ENCODE measurements at regions not wholly inside any gene's neighbourhood (a gene's known extent, or its start where the extent isn't known, plus 50 kb on each side); places are given as distances from the start of the nearest gene placed in this dataset.

- Histone ChIP-seq H3K36me3 (ENCODE audit: control insufficient read depth, insufficient read depth, low read length) (no peaks in the 10 kb centered on the region), H3K27me3 (ENCODE audit: control insufficient read depth, insufficient read depth, low read length) (no peaks in the 10 kb centered on the region), H3K4me3 (ENCODE audit: low read depth, low read length) (no peak overlapping the region)
- no peak for TF ChIP-seq CTCF (IDR thresholded peaks at IDR 0.05; ENCODE audit: insufficient read depth, low read length, poor library complexity, severe bottlenecking)
- DNase-seq (ENCODE audit: low read depth) = no peak
Observed at GRCh38 chr5:5711592-5711991, 289.1 kb downstream of the ICE1 start.

- TF ChIP-seq CTCF (IDR thresholded peaks at IDR 0.05; ENCODE audit: insufficient read depth, low read length, poor library complexity, severe bottlenecking) = no peak
- no peak overlapping the region for H3K4me3 ChIP-seq (ENCODE audit: low read depth, low read length)
Observed at GRCh38 chr5:5711112-5711511, 288.6 kb downstream of the ICE1 start.

GRCh38 chr5:5710471-5710870 is 288.0 kb downstream of the ICE1 start:
- Histone ChIP-seq H3K36me3 (ENCODE audit: control insufficient read depth, insufficient read depth, low read length) (no peaks in the 10 kb centered on the region), H3K4me3 (ENCODE audit: low read depth, low read length) (no peak overlapping the region), H3K27me3 (ENCODE audit: control insufficient read depth, insufficient read depth, low read length) (no peaks in the 10 kb centered on the region)
- TF ChIP-seq CTCF (IDR thresholded peaks at IDR 0.05; ENCODE audit: insufficient read depth, low read length, poor library complexity, severe bottlenecking) = no peak
- no peak for DNase-seq (ENCODE audit: low read depth)

More at GRCh38 chr5:5711112-5711511, 288.6 kb downstream of the ICE1 start:
- no peaks in the 10 kb centered on the region for H3K36me3 ChIP-seq (ENCODE audit: control insufficient read depth, insufficient read depth, low read length)
- no peaks in the 10 kb centered on the region for H3K27me3 ChIP-seq (ENCODE audit: control insufficient read depth, insufficient read depth, low read length)
- no peak for DNase-seq (ENCODE audit: low read depth)

- TF ChIP-seq CTCF (IDR thresholded peaks at IDR 0.05; ENCODE audit: insufficient read depth, low read length, poor library complexity, severe bottlenecking) = no peak
- Histone ChIP-seq H3K4me3 (ENCODE audit: low read depth, low read length) (no peak overlapping the region), H3K36me3 (ENCODE audit: control insufficient read depth, insufficient read depth, low read length) (no peaks in the 10 kb centered on the region), H3K27me3 (ENCODE audit: control insufficient read depth, insufficient read depth, low read length) (no peaks in the 10 kb centered on the region)
- DNase-seq (ENCODE audit: low read depth) = no peak
Observed at GRCh38 chr5:5708367-5708919, 286.0 kb downstream of the ICE1 start.

GRCh38 chr5:5705010-5705409 is 282.5 kb downstream of the ICE1 start:
- Histone ChIP-seq H3K27me3 (ENCODE audit: control insufficient read depth, insufficient read depth, low read length) (no peaks in the 10 kb centered on the region), H3K4me3 (ENCODE audit: low read depth, low read length) (no peak overlapping the region), H3K36me3 (ENCODE audit: control insufficient read depth, insufficient read depth, low read length) (no peaks in the 10 kb centered on the region)
- DNase-seq (ENCODE audit: low read depth) = no peak
- TF ChIP-seq CTCF (IDR thresholded peaks at IDR 0.05; ENCODE audit: insufficient read depth, low read length, poor library complexity, severe bottlenecking) = no peak

GRCh38 chr5:5704352-5704751 is 281.9 kb downstream of the ICE1 start:
- Histone ChIP-seq H3K4me3 (ENCODE audit: low read depth, low read length) (no peak overlapping the region), H3K36me3 (ENCODE audit: control insufficient read depth, insufficient read depth, low read length) (no peaks in the 10 kb centered on the region), H3K27me3 (ENCODE audit: control insufficient read depth, insufficient read depth, low read length) (no peaks in the 10 kb centered on the region)
- TF ChIP-seq CTCF (IDR thresholded peaks at IDR 0.05; ENCODE audit: insufficient read depth, low read length, poor library complexity, severe bottlenecking) = no peak
- no peak for DNase-seq (ENCODE audit: low read depth)
